Upper lobe of left lung (tissue), 6 donors: ENCODE measurements at regions not wholly inside any gene's neighbourhood (a gene's known extent, or its start where the extent isn't known, plus 50 kb on each side); places are given as distances from the start of the nearest gene placed in this dataset.

ENCODE experiments used
- ATAC-seq, 2 donors: fragments of 200-7000 bp; cut with Tn5 transposase; one replicate each; pipeline ENCODE4 v1.9.1; 2022; ENCODE audit warnings: mild to moderate bottlenecking in 2 of 2, moderate library complexity in 2 of 2; ENCODE audit not compliant: low FRiP score in 2 of 2
- DNase-seq, 2 donors: peaks; one replicate each; pipeline ENCODE4 v3.0.0-alpha.2; 2019 to 2020
- H3K27ac ChIP-seq, 4 donors: fragments of 200-600 bp; sonication (generic); one replicate each; pipeline ENCODE4 v1.5.1; 2016 to 2019
- H3K27me3 ChIP-seq, 4 donors: fragments of 200-600 bp; sonication (generic); one replicate each; pipeline ENCODE4 v1.5.1; 2017 to 2019
- H3K36me3 ChIP-seq, 4 donors: fragments of 200-600 bp; sonication (generic); one replicate each; pipeline ENCODE4 v1.5.1; 2016 to 2019
- H3K4me1 ChIP-seq, 4 donors: fragments of 200-600 bp; sonication (generic); one replicate each; pipeline ENCODE4 v1.5.1; 2018 to 2019
- H3K4me3 ChIP-seq, 4 donors: fragments of 200-600 bp; sonication (generic); one replicate each; pipeline ENCODE4 v1.5.1; 2017 to 2019; ENCODE audit warnings: mild to moderate bottlenecking in 2 of 4, moderate library complexity in 1 of 4
- H3K9me3 ChIP-seq, 4 donors: fragments of 200-600 bp; sonication (generic); one replicate each; pipeline ENCODE4 v1.5.1; 2018 to 2019
- CTCF ChIP-seq, 6 experiments: fragments of 450-650 bp in 4 of 6; fragments of 200-600 bp in 2 of 6; sonication (generic) in 2 of 6; IDR thresholded peaks; one replicate each; pipeline ENCODE4 v1.5.1; 2016 to 2019; ENCODE audit warnings: antibody characterized with exemption in 6 of 6
- EP300 ChIP-seq, 4 donors: sonication (generic); formaldehyde crosslinking; IDR thresholded peaks; one replicate each; pipeline ENCODE4 v1.5.1; 2017; ENCODE audit warnings: antibody characterized with exemption in 4 of 4, control low read depth in 2 of 4
- POLR2A ChIP-seq, 4 donors: fragments of 450-650 bp; IDR thresholded peaks; one replicate each; pipeline ENCODE4 v1.5.1; 2016 to 2017; ENCODE audit warnings: antibody characterized with exemption in 4 of 4, mild to moderate bottlenecking in 2 of 4
- POLR2AphosphoS5 ChIP-seq, 2 donors: sonication (generic); formaldehyde crosslinking; IDR thresholded peaks; one replicate each; pipeline ENCODE4 v1.5.1; 2017; ENCODE audit warnings: antibody characterized with exemption in 2 of 2
- WGBS, 2 donors: methylation state at CpG; one replicate each; pipeline ENCODE4 v1.1.5; 2017 to 2018; 5-methylcytosine and 5-hydroxymethylcytosine counted together
- donor health status: DM: no; HTN: no; CAD: no; lungs with moderate emphysema.
- donor health status: DM: no; HTN: yes; CAD: no; lungs with severe emphysema.

GRCh38 chr21:16441789-16442188 is 712.0 kb downstream of the USP25 start:
- ATAC-seq (no peak), DNase-seq (no peak)
- Histone ChIP-seq H3K36me3 (no peaks in the 10 kb centered on the region), H3K27me3 (no peaks in the 10 kb centered on the region), H3K9me3 (no peaks in the 10 kb centered on the region), H3K4me3 (no peak overlapping the region), H3K4me1 (no peaks in the 10 kb centered on the region), H3K27ac (no peak overlapping the region)
- TF ChIP-seq CTCF (IDR thresholded peaks at IDR 0.05) (no peak), POLR2A (IDR thresholded peaks at IDR 0.05) (no peak), EP300 (IDR thresholded peaks at IDR 0.05) (no peak), POLR2AphosphoS5 (IDR thresholded peaks at IDR 0.05) (no peak)
- WGBS, 2 donors: 77 to 86% methylated on average over 1 of the region's 1 CpG

GRCh38 chr21:16454399-16454798 is 724.6 kb downstream of the USP25 start:
- DNase-seq: no peak
- H3K27me3 ChIP-seq: no peaks in the 10 kb centered on the region
- H3K4me3 ChIP-seq: no peak overlapping the region
- no peaks in the 10 kb centered on the region for H3K36me3 ChIP-seq
- H3K27ac ChIP-seq: no peak overlapping the region
- H3K9me3 ChIP-seq: no peaks in the 10 kb centered on the region
- no peaks in the 10 kb centered on the region for H3K4me1 ChIP-seq
- no peak for ATAC-seq
- TF ChIP-seq CTCF (IDR thresholded peaks at IDR 0.05): peak in 2 of 6 experiments; percentile 7 to 17
- no peak for TF ChIP-seq EP300 (IDR thresholded peaks at IDR 0.05)

GRCh38 chr21:16455526-16455925 is 725.7 kb downstream of the USP25 start:
- H3K4me3 ChIP-seq: no peak overlapping the region
- 67 to 87% methylated on average over 2 of the region's 2 CpGs for whole genome bisulfite sequencing, 2 donors
- DNase-seq (no peak), ATAC-seq (no peak)
- H3K36me3 ChIP-seq: no peaks in the 10 kb centered on the region
- H3K27me3 ChIP-seq: no peaks in the 10 kb centered on the region
- no peaks in the 10 kb centered on the region for H3K4me1 ChIP-seq
- TF ChIP-seq POLR2AphosphoS5 (IDR thresholded peaks at IDR 0.05) (no peak), CTCF (IDR thresholded peaks at IDR 0.05) (no peak), EP300 (IDR thresholded peaks at IDR 0.05) (no peak), POLR2A (IDR thresholded peaks at IDR 0.05) (no peak)
- no peaks in the 10 kb centered on the region for H3K9me3 ChIP-seq
- no peak overlapping the region for H3K27ac ChIP-seq

GRCh38 chr21:16455978-16456377 is 726.2 kb downstream of the USP25 start:
- Histone ChIP-seq H3K27ac (no peak overlapping the region), H3K27me3 (no peaks in the 10 kb centered on the region), H3K4me3 (no peak overlapping the region), H3K36me3 (no peaks in the 10 kb centered on the region), H3K9me3 (no peaks in the 10 kb centered on the region), H3K4me1 (no peaks in the 10 kb centered on the region)
- no peak for ATAC-seq
- no peak for DNase-seq
- TF ChIP-seq CTCF (IDR thresholded peaks at IDR 0.05) (no peak), POLR2A (IDR thresholded peaks at IDR 0.05) (no peak), EP300 (IDR thresholded peaks at IDR 0.05) (no peak), POLR2AphosphoS5 (IDR thresholded peaks at IDR 0.05) (no peak)
- 61 to 76% methylated on average over 5 of the region's 5 CpGs for WGBS, 2 donors

- H3K27me3 ChIP-seq: no peaks in the 10 kb centered on the region
- no peaks in the 10 kb centered on the region for H3K36me3 ChIP-seq
- no peaks in the 10 kb centered on the region for H3K9me3 ChIP-seq
- 90 to 91% methylated on average over 5 of the region's 5 CpGs for WGBS, 2 donors
- ATAC-seq: no peak
- TF ChIP-seq POLR2AphosphoS5 (IDR thresholded peaks at IDR 0.05) (no peak), CTCF (IDR thresholded peaks at IDR 0.05) (no peak), EP300 (IDR thresholded peaks at IDR 0.05) (no peak), POLR2A (IDR thresholded peaks at IDR 0.05) (no peak)
- no peaks in the 10 kb centered on the region for H3K4me1 ChIP-seq
- H3K4me3 ChIP-seq: no peak overlapping the region
- DNase-seq: no peak
- no peak overlapping the region for H3K27ac ChIP-seq
Measured at GRCh38 chr21:16457498-16457897, 727.7 kb downstream of the USP25 start.
